DMS53 (cell line): ENCODE measurements at regions not wholly inside any gene's neighbourhood (a gene's known extent, or its start where the extent isn't known, plus 50 kb on each side); places are given as distances from the start of the nearest gene placed in this dataset.
"Not testable (repeated sequence)": the region's sequence is repeated elsewhere in the genome, so short reads cannot be mapped to it uniquely, and the experiment has no call there.

Experiments
- DNase-seq: peaks from one replicate; lab custom pipeline; 2025; lab: John Stamatoyannopoulos, UW

- DNase-seq = no peak
Observed at GRCh38 chr20:43837856-43838702, 76.6 kb upstream of the TOX2 start.

GRCh38 chr20:43836790-43837189 is 77.9 kb upstream of the TOX2 start:
- DNase-seq = no peak

DNA sequence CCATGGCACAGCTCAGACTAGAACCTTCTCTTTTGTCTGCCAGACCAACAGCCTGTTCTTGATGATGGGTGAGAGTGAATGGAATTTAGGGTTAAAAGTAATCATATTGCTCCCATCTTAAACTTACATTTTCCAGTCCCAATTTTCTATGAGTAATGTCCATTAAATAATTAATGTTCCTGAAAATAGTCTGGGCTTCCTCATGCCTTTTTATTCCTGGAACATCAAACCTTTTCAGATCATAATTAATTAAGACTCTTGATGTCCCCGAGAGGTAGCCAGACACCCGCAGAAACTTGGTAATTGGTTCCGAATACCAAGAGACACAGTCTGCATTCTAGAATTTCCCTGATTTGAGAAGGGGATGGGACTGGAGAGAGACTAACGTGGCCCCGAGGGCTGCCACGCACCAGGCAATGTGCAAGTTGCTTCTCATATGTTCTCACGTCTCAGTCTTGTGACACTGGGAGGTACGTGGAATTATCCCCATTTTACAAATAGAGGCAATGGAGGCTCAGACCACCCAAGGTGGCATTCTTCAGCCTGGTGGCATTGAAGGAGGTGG is 78.6 kb upstream of the TOX2 start:
- no peak for DNase-seq

DNA sequence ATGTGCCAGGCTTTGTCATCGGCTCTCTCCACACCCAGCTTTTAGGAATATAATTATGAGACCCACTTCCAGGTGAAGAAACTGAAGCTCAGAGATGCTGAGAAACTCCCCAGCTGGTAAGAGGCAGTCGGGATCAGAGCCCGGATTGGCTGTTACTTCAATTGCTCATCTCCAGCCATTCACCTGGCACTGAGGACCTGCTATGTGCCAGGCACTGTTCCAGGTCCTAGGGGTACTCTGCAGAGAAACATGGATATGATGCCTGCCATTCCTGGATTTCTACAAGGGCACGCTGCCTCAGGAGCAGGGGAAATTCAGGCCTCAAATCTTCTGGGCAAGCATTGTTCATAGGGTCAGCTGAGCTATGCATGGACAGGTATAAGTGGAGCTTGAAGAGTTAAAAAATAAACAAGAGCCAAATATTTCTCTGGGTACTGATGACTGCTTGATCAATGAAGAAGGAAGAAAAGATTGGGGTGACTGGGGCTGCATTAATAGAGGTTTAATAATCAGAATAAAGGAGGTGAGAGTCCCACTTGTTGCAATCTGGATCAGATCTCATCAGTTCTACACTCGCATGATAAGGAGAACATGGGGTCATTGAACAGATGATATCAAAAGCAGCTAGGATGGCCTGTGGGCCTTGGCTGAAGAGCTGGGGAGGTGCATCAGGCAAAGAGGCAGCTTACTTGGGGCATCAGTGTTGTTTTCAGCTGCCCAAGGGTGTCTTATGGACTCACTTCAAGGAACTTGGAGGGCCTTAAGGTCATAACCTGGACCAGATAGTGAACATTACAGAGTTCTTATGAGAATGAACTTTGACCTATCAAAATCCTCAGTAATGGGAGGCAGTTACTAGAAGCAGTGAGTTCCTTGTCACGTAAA is 80.9 kb upstream of the TOX2 start:
- no peak for DNase-seq

- no peak for DNase-seq
Observed at GRCh38 chr20:43832961-43833360, 81.7 kb upstream of the TOX2 start.

DNA sequence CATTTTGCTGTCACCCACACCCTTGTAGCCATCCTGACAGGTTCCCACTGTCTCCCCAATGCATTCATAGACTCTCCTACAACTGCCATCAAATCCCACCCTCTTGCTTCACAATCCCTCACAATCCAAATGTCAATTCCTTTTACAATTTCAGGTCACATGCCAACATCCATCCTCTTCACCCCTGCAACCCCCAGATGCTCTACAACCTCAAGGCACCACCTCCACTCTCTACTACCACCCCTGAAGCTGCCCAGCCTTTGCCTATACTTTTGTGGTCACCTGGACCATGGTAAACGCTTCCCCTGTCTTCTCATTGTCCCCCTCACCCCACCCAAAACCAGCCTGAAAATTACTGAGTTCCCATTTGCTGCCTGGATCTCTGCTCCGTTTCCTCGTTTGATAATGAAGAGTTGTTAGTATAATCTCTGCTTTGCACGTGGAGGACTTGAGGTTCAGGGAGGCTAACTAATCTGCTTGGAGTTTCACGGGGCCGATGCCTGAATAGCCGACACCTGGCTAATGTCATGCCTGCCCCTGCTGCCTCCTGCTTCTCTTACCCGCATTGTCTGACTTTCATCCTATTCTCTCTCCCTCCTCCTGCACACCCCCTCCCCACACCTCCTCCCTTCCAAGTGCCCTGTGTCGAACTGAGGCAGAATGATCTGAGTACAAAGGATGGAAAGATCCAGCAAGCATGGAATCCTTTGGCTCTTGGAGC is 82.4 kb upstream of the TOX2 start:
- no peak for DNase-seq

DNA sequence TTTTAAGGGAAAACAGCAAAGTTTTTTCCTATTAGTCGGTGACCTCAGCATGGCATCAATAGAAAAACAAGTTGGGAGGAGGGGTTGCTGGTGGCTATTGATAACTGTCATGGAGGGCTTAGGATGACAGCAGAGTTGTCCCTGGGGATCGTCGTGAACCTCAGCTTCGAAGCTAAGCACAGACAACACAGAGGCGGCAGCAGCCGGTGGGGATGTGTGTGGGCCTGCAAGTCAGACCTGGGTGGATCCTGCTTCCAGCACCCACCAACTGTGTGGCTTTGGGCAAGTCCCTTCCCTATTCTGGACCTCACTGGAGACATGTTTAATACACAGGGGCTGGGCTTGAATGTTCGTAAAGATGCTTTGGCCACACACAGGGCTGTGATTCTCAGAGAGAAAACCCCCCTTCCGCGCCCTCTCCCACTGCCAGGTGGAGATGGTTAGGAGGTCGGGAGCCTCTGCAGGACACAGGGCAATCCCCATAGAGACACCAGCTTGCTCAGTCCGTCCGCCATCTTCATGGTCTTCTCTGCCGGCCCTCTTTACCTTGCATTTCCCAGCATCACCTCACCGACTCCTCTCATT is 83.1 kb upstream of the TOX2 start:
- no peak for DNase-seq

DNA sequence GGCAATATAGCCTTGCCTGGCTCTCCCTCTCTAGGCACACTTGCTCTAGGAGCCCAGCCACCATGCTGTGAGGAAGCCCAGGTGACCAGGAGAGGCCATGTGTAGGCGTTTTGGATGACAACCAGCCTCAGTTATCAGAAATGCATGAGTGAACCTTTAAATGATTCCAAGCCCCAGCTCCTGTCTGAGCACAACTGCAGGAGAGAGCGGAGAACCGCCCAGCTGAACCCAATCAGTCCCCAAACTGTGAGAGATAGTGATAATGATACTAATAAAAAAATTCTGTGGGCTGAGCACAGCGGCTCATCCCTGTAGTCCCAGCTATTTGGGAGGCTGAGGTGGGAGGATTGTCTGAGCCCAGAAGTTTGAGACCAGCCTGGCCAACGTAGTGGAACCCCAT is 83.8 kb upstream of the TOX2 start:
- no peak for DNase-seq

DNA sequence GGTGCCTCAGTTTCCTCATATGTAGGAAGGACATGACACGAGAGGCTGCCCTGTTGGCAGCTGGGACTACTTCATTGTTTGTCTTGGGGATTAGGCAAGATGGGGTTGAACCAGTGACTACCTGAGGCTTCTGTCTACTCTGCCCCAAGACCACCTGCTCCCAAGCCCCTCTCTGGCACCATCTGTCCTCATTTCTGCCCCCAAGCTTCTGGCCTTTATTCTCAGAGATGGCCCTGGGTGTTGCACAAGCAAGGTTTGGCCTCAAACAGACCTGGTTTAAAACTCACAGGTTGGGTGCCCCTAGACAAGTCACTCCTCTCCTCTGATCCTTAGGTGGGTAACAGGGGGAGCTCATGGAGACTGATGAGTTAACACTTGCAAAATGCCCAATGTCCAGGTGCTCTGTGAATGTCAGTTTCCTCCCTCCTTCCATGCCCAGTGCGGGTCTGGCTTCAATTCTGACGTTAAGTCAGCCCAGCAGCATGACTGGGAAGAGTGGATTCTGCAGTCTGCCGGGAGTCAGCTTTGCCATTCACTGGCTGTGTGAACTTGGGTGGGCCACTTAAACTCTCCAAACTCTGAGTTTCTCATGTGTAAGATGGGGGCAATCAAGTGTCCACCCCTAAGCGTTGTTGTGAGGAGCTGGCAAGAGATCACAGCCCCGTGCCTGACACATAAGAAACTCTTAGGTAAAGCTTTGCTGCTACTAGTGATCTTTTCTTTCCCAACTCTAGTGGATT is 84.5 kb upstream of the TOX2 start:
- DNase-seq = no peak

DNA sequence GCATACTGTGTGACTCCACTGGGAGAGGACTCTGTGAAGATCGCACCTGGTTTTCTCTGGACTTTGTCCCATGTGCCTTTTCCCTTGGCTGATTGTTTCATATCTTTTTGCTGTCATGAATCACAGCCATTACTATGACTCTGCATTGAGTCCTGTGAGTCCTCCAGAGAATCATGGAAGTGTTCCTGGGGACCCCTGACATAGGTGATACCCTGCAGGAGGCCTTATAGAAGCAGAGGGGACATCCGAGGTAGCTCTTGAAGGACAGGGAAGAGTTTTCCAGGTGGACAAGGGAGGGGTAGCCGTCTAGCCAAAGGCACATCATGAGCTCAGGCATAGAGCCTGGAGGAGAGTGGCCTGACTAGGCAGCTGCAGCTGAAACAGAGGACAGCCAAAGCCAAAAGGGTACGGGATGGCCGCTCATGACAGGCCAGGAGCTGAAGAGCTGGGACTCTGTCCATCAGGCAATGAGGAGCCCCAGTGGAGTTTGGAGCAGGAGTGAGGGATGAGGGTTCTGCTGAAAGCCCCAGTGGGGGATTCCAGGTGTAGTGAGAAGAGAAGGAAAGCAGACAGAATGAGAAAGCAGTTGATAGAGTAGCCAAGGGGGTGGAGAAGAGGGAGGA is 86.6 kb upstream of the TOX2 start:
- no peak for DNase-seq

DNA sequence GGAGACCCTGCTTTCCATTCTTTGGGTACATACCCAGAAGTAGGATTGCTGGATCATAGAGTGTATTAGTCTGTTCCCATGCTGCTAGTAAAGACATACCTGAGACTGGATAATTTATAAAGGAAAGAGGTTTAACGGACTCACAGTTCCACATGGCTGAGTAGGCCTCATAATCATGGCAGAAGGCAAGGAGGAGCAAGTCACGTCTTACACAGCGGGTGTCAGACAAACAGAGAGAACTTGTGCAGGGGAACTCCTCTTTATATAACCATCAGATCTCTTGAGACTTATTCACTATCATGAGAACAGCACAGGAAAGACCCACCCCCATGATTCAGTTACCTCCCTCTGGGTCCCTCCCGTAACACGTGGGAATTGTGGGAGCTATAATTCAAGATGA is 87.7 kb upstream of the TOX2 start:
- DNase-seq = not testable (repeated sequence)

GRCh38 chr20:43825581-43825980 is 89.1 kb upstream of the TOX2 start:
- DNase-seq = no peak

- no peak for DNase-seq
Observed at GRCh38 chr20:43825051-43825402, 89.6 kb upstream of the TOX2 start.

DNA sequence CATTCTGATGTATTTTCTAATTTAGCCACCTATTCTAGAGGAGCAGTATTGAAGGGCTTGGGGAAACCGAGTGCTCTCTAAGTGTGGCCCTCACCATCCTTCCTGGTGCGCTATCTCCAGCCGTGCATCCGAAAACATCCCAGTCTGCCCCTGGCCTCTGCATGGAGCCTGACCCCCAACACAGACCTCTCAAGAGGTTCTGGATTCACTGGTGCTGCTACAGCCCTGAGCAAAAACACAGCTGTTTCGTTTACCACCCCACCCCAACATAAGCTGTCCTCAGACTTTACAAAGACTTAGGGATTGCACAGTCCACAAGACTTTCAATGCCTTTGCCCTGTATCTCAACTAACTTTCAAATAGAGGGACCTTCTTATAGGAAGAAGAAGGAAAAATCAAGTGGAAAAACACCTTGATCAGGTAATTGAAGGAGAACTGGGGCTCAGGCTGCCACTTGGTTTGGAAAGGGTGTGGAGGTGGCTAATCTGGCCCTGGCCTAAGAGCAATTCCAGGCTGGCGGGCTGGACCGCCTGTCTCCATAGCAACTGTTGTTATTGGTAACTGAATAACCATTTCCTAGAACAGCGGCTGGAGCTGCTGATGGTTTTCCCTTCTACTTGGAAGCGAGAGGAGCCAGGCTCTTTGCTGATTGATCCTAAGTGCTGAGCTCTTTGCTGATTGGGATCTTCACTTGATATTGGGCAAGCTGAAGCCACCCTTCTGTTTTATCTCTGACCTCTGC is 90.2 kb upstream of the TOX2 start:
- DNase-seq = peak; percentile 69

GRCh38 chr20:43821795-43822194 is 92.9 kb upstream of the TOX2 start:
- DNase-seq = no peak

DNA sequence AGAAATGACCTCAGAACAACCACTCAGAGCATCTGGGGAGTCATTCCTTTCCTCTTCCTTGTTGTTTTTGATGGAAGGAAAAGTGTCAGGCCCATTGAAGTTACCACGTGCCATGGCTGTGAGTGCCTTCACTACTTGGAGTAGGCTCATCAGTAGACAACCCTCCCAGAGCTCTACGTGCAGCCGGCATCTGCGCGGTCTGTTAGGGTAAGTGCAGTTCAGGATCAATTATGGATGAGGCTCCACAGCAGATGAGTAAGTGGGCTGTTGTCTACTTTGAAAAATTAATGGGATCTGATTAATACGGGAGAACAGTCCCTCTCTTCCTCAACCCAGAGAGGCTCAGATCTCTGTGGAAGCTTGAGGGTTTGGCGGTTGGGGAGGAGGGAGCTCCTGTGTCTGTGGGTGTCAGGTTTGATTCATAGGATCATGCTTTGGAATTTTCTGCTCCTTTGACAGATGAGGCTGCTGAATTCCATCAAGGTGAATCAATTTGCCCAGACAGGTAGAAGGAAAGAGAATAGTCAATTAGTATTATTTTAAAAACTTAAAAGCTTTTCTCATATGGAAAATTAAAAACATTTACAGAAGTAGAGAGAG is 93.8 kb upstream of the TOX2 start:
- DNase-seq = no peak

DNA sequence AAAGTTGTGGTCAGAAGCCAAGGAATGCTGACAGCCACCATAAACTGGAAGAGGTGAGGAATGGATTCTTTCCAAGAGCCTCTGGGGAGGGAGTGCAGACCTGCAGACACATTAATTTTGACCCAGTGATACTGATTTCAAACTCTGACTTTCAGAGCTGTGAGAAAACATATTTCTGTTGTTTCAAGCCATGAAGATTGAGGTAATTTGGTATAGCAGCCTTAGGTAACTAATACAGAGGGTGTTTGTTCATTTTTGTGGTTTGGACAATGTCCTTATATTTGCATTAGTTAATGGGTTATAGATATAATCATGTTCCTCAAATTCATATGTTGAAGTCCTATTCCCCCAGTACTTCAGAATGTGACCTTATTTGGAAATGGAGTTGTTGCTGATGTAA is 85.4 kb upstream of the GTSF1L start:
- no peak for DNase-seq

DNA sequence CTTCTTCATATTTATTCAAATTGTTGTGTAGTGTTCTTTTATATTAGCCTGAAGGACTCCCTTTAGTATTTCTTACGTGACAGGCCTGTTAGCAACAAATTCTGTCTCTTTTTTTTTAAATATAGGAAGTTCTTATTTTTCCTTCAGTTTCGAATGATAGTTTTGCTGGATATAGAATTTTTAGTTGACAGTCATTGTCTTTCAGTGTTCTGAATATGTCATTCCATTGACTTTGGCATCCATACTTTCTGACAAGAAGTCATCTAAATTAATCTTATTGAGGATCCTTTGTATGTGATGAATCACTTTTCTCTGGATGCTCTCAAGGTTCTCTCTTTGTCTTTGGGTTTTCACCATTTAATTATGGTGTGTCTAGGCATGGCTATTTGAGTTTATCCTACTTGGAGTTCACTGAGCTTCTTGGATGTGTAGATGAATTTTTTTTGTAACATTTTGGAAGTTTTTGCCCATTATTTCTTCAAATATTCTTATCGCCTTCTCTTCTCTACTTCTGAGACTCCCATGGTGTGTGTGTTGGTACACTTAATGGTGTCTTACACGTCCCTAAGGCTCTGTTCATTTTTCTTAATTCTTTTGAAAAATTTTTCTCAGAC is 82.5 kb upstream of the GTSF1L start:
- no peak for DNase-seq

DNA sequence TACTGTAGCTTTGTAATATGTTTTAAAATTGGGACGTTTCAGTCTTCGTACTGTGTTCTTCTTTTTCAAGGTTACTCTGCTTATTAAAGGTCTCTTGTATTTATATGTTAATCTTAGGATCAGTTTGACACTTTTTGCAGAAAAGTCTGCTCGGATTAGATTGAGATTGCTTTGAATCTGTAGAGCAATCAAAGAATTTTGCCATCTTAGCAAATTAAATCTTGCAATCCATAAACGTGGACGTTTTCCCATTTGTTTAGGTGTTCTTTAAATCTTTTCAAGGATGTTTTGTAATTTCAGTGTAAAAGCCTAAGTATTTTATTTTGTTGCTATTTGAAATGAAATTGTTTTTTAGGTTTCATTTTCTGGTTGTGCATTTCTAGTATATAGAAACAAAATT is 78.0 kb upstream of the GTSF1L start:
- DNase-seq = no peak
